WTC11 (cell line): ENCODE measurements at regions not wholly inside any gene's neighbourhood (a gene's known extent, or its start where the extent isn't known, plus 50 kb on each side); places are given as distances from the start of the nearest gene placed in this dataset.

Experiments used
- ATAC-seq: fragments of 200-7000 bp; cut with Tn5 transposase; 2 replicates; pipeline ENCODE4 v1.10.0; 2021; ENCODE audit warnings: mild to moderate bottlenecking, moderate library complexity
- CTCF ChIA-PET: fragments of 300-600 bp; sonication (Branson Sonifier 250); formaldehyde crosslinking; loops from one replicate; lab custom pipeline; 2021; ENCODE audit warnings: antibody characterized with exemption; lab: Charles Lee
- POLR2A ChIA-PET: fragments of 350-600 bp; sonication (Branson Sonifier 250); formaldehyde crosslinking; loops from one replicate; lab custom pipeline; 2021; ENCODE audit warnings: antibody characterized with exemption; lab: Charles Lee
- DNase-seq: peaks from one replicate; pipeline ENCODE4 v3.0.0; 2021; ENCODE audit warnings: low spot score
- H3K27ac Mint-ChIP-seq: 2 replicates; pipeline ENCODE4 v1.8.0; 2021; ENCODE audit warnings: mixed read lengths
- H3K27me3 Mint-ChIP-seq: 2 replicates; pipeline ENCODE4 v1.8.0; 2021; ENCODE audit warnings: low read depth, mild to moderate bottlenecking, moderate library complexity, mixed read lengths
- H3K36me3 Mint-ChIP-seq: 2 replicates; pipeline ENCODE4 v1.8.0; 2021; ENCODE audit warnings: mixed read lengths
- H3K4me1 Mint-ChIP-seq: 2 replicates; pipeline ENCODE4 v1.8.0; 2022; ENCODE audit warnings: mixed read lengths
- H3K4me3 Mint-ChIP-seq: 2 replicates; pipeline ENCODE4 v1.8.0; 2021; ENCODE audit warnings: mild to moderate bottlenecking, moderate library complexity, mixed read lengths
- H3K9me3 Mint-ChIP-seq: 2 replicates; pipeline ENCODE4 v1.8.0; 2021; ENCODE audit warnings: mixed read lengths
- AFF4 ChIP-seq: sonication (generic); formaldehyde crosslinking; IDR thresholded peaks from 2 replicates; pipeline ENCODE4 v1.8.1; 2023; ENCODE audit warnings: mild to moderate bottlenecking, missing genetic modification reagents, borderline replicate concordance
- E2F4 ChIP-seq: sonication (generic); formaldehyde crosslinking; IDR thresholded peaks from 2 replicates; pipeline ENCODE4 v1.8.1; 2022; ENCODE audit warnings: low read depth, mild to moderate bottlenecking, moderate library complexity, missing genetic modification reagents, borderline replicate concordance
- ERG ChIP-seq: fragments of 250-450 bp; sonication (Bioruptor Pico); IDR thresholded peaks from 2 replicates; pipeline ENCODE4 v1.8.0; 2021; ENCODE audit warnings: mild to moderate bottlenecking
- FOXJ3 ChIP-seq: sonication (generic); formaldehyde crosslinking; IDR thresholded peaks from 2 replicates; pipeline ENCODE4 v1.9.0; 2021; ENCODE audit warnings: missing genetic modification reagents, mild to moderate bottlenecking, borderline replicate concordance
- GABPB1 ChIP-seq: sonication (generic); formaldehyde crosslinking; IDR thresholded peaks from 2 replicates; pipeline ENCODE4 v1.8.1; 2023; ENCODE audit warnings: mild to moderate bottlenecking, missing genetic modification reagents
- GTF2I ChIP-seq: fragments of 250-450 bp; sonication (Bioruptor Pico); conservative IDR thresholded peaks from 2 replicates; pipeline ENCODE4 v1.4.0; 2021; ENCODE audit warnings: mild to moderate bottlenecking
- HMGXB4 ChIP-seq: sonication (generic); formaldehyde crosslinking; IDR thresholded peaks from 2 replicates; pipeline ENCODE4 v1.8.1; 2023; ENCODE audit warnings: mild to moderate bottlenecking, moderate library complexity, missing genetic modification reagents
- JAZF1 ChIP-seq: fragments of 250-450 bp; sonication (Bioruptor Pico); IDR thresholded peaks from 2 replicates; pipeline ENCODE4 v1.9.0; 2021; ENCODE audit warnings: moderate library complexity, mild to moderate bottlenecking, inconsistent platforms
- KAT7 ChIP-seq: sonication (generic); formaldehyde crosslinking; IDR thresholded peaks from 2 replicates; pipeline ENCODE4 v1.8.1; 2023; ENCODE audit warnings: missing genetic modification reagents, mild to moderate bottlenecking, borderline replicate concordance
- NFATC4 ChIP-seq: fragments of 250-450 bp; sonication (Bioruptor Pico); IDR thresholded peaks from 2 replicates; pipeline ENCODE4 v1.9.0; 2021; ENCODE audit warnings: mild to moderate bottlenecking
- NFE2L1 ChIP-seq: sonication (generic); formaldehyde crosslinking; IDR thresholded peaks from 2 replicates; pipeline ENCODE4 v1.8.1; 2023; ENCODE audit warnings: missing genetic modification reagents
- NR3C1 ChIP-seq: sonication (generic); formaldehyde crosslinking; conservative IDR thresholded peaks from 2 replicates; pipeline ENCODE4 v1.8.1; 2023; ENCODE audit warnings: low read depth, mild to moderate bottlenecking, missing genetic modification reagents
- SP1 ChIP-seq: sonication (generic); formaldehyde crosslinking; conservative IDR thresholded peaks from 2 replicates; pipeline ENCODE4 v1.8.1; 2022; ENCODE audit warnings: missing genetic modification reagents
- TCF7 ChIP-seq: sonication (generic); formaldehyde crosslinking; IDR thresholded peaks from 2 replicates; pipeline ENCODE4 v1.8.0; 2022; ENCODE audit warnings: mild to moderate bottlenecking, low read depth, missing genetic modification reagents, moderate library complexity
- TEAD1 ChIP-seq: sonication (generic); formaldehyde crosslinking; IDR thresholded peaks from 2 replicates; pipeline ENCODE4 v1.8.0; 2022; ENCODE audit warnings: mild to moderate bottlenecking, missing genetic modification reagents
- TP53 ChIP-seq: sonication (generic); formaldehyde crosslinking; IDR thresholded peaks from 2 replicates; pipeline ENCODE4 v1.8.1; 2023; ENCODE audit warnings: mild to moderate bottlenecking, missing genetic modification reagents
- USF1 ChIP-seq: sonication (generic); formaldehyde crosslinking; IDR thresholded peaks from 2 replicates; pipeline ENCODE4 v1.8.0; 2022; ENCODE audit warnings: mild to moderate bottlenecking, missing genetic modification reagents
- ZMAT4 ChIP-seq: fragments of 250-450 bp; sonication (Bioruptor Pico); IDR thresholded peaks from 2 replicates; pipeline ENCODE4 v1.9.0; 2021; ENCODE audit warnings: mild to moderate bottlenecking
- ZNF396 ChIP-seq: fragments of 250-450 bp; sonication (Bioruptor Pico); IDR thresholded peaks from 2 replicates; pipeline ENCODE4 v1.8.0; 2021; ENCODE audit warnings: mild to moderate bottlenecking, moderate library complexity, borderline replicate concordance
- ZNF532 ChIP-seq: fragments of 250-450 bp; sonication (Bioruptor Pico); IDR thresholded peaks from 2 replicates; pipeline ENCODE4 v1.9.0; 2021; ENCODE audit warnings: mild to moderate bottlenecking, borderline replicate concordance
- ZNF671 ChIP-seq: fragments of 250-450 bp; sonication (Bioruptor Pico); IDR thresholded peaks from 2 replicates; pipeline ENCODE4 v1.8.0; 2021; ENCODE audit warnings: mild to moderate bottlenecking

- no peak for TF ChIP-seq ZNF532 (CRISPR knock-in tag)
- TF ChIP-seq NFATC4 (CRISPR knock-in tag): no peak
- TF ChIP-seq GABPB1 (CRISPR knock-in tag): no peak
- TF ChIP-seq ZMAT4 (CRISPR knock-in tag): no peak
These were observed 314.9 kb upstream of the TSHZ3 start (continued) for GRCh38 chr19:31664096-31664495.

GRCh38 chr19:31664997-31665396 is 315.8 kb upstream of the TSHZ3 start:
- DNase-seq: no peak
- Mint-ChIP-seq H3K36me3 (no peaks in the 10 kb centered on the region), H3K27me3 (no peaks in the 10 kb centered on the region), H3K9me3 (peaks cover 6% of the 10 kb centered on the region; the same call in 1 of the 2 replicates), H3K4me1 (peaks cover 4% of the 10 kb centered on the region), H3K27ac (no peak overlapping the region)
- ATAC-seq: no peak
- POLR2A ChIA-PET: interaction anchor here (0.7 kb wide), 1 partner anchor 26 kb away, joined by 3 read pairs; no protein-coding TSS in a partner anchor
- CTCF ChIA-PET: no interaction called here
- TF ChIP-seq USF1 (CRISPR knock-in tag) (no peak), TEAD1 (no peak), GTF2I (no peak), TCF7 (no peak), AFF4 (no peak)
- TF ChIP-seq, all 79 proteins: peak for 0
- H3K4me3 Mint-ChIP-seq: no peak overlapping the region

- no peaks in the 10 kb centered on the region for H3K36me3 Mint-ChIP-seq
- H3K27ac Mint-ChIP-seq: no peak overlapping the region
- peaks cover 4% of the 10 kb centered on the region; the same call in 1 of the 2 replicates for H3K4me1 Mint-ChIP-seq
- CTCF ChIA-PET: interaction anchor here (1.0 kb wide), 1 partner anchor 10 kb away, joined by 3 read pairs; no protein-coding TSS in a partner anchor
- POLR2A ChIA-PET: no interaction called here
- DNase-seq (no peak), ATAC-seq (no peak)
- no peaks in the 10 kb centered on the region for H3K27me3 Mint-ChIP-seq
- peaks cover 6% of the 10 kb centered on the region; the same call in 1 of the 2 replicates for H3K9me3 Mint-ChIP-seq
- H3K4me3 Mint-ChIP-seq: no peak overlapping the region
- TF ChIP-seq NFATC4 (CRISPR knock-in tag) (no peak), GABPB1 (CRISPR knock-in tag) (no peak), ZNF671 (CRISPR knock-in tag) (no peak), NR3C1 (CRISPR knock-in tag) (no peak), ERG (CRISPR knock-in tag) (no peak), FOXJ3 (no peak), E2F4 (CRISPR knock-in tag) (no peak), TP53 (CRISPR knock-in tag) (no peak), JAZF1 (CRISPR knock-in tag) (no peak), HMGXB4 (CRISPR knock-in tag) (no peak), KAT7 (CRISPR knock-in tag) (no peak), SP1 (CRISPR knock-in tag) (no peak), ZNF396 (no peak), NFE2L1 (CRISPR knock-in tag) (no peak)
These were observed 316.9 kb upstream of the TSHZ3 start for GRCh38 chr19:31666126-31666525.
